Heart left ventricle (tissue), 13 donors: ENCODE measurements at regions not wholly inside any gene's neighbourhood (a gene's known extent, or its start where the extent isn't known, plus 50 kb on each side); places are given as distances from the start of the nearest gene placed in this dataset.

ENCODE experiments used
- POLR2A ChIP-seq, 2 donors: fragments of 450-650 bp; IDR thresholded peaks; one replicate each; pipeline ENCODE4 v1.6.1; 2017; ENCODE audit warnings: antibody characterized with exemption in 2 of 2, mild to moderate bottlenecking in 2 of 2, moderate library complexity in 2 of 2
- TF ChIP-seq, protein P1 (sequence below), 12 donors: fragments of 200-600 bp; sonication (generic) in 4 of 12; IDR thresholded peaks; one replicate each; pipeline versions ENCODE4 v1.5.0 to v1.8.0; 2018 to 2022; ENCODE audit warnings: antibody characterized with exemption in 12 of 12, mild to moderate bottlenecking in 5 of 12
- donor health status: ischemic (EF 13 %, LVEDD 7.1; RV severe dilation, severe dysfunction).
- donor health status: DM: no; HTN: yes; CAD: no.
- donor health status: DM: no; HTN: no; CAD: no.
- donor health status: ischemic (EF 25% LVEDD 6.9; RV normal size, moderate dysfunction).
- donor health status: ischemic (EF 25% LVEDD 5.7; RV mildly dilated, moderate dysfunction).
- donor health status: ischemic (EF 35%, LVEDD 5.7; RV mildly dilated, moderate dysfunction).
- donor health status: nonischemic (EF 11% LVEDD 7.7; RV severe dilation, severe dysfunction).
- donor health status: DM: yes; HTN: yes; CAD: no.
- donor health status: PGD.
- donor health status: ischemic (EF 29% LVEDD 5.4; RV normal size, mild dysfunction).
- donor health status: nonischemic (EF 23%, LVEDD 6.1; RV moderate dilation, normal function).

DNA sequence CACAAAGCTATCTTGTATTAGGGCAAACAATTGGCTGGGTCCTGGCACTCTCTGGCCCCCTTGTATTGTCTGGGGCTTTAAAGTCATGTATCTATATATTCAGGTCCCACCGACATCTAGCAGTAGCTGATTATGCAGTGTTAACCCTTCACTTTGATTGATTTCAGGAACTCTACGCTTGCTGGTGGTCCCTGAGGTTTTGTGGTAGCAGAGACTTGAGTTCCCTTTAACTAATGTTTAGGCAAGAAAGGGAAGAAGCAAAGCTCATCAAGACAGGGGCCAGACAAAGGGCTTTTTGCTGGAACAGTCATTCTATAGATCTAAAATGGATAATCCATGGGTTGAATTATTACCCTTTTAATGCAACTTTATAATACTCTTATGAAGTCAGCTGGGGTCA is 95.3 kb upstream of the EPB41L3 start:
- TF ChIP-seq, protein P1, sequence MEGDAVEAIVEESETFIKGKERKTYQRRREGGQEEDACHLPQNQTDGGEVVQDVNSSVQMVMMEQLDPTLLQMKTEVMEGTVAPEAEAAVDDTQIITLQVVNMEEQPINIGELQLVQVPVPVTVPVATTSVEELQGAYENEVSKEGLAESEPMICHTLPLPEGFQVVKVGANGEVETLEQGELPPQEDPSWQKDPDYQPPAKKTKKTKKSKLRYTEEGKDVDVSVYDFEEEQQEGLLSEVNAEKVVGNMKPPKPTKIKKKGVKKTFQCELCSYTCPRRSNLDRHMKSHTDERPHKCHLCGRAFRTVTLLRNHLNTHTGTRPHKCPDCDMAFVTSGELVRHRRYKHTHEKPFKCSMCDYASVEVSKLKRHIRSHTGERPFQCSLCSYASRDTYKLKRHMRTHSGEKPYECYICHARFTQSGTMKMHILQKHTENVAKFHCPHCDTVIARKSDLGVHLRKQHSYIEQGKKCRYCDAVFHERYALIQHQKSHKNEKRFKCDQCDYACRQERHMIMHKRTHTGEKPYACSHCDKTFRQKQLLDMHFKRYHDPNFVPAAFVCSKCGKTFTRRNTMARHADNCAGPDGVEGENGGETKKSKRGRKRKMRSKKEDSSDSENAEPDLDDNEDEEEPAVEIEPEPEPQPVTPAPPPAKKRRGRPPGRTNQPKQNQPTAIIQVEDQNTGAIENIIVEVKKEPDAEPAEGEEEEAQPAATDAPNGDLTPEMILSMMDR (IDR thresholded peaks at IDR 0.05) = no peak
- TF ChIP-seq POLR2A (IDR thresholded peaks at IDR 0.05) = no peak
